GM12891 (cell line): ENCODE measurements at regions not wholly inside any gene's neighbourhood (a gene's known extent, or its start where the extent isn't known, plus 50 kb on each side); places are given as distances from the start of the nearest gene placed in this dataset.

Source experiments
- POLR2A ChIP-seq: IDR thresholded peaks from 2 replicates; pipeline ENCODE4 v1.6.1; 2011; ENCODE audit warnings: low read depth, low read length, control low read depth
- POLR2AphosphoS5 ChIP-seq: IDR thresholded peaks from 2 replicates; pipeline ENCODE4 v1.6.1; 2011; ENCODE audit warnings: low read depth, low read length, control low read depth
- TAF1 ChIP-seq: IDR thresholded peaks from 2 replicates; pipeline ENCODE4 v1.6.1; 2011; ENCODE audit warnings: low read depth, low read length, control low read depth

DNA sequence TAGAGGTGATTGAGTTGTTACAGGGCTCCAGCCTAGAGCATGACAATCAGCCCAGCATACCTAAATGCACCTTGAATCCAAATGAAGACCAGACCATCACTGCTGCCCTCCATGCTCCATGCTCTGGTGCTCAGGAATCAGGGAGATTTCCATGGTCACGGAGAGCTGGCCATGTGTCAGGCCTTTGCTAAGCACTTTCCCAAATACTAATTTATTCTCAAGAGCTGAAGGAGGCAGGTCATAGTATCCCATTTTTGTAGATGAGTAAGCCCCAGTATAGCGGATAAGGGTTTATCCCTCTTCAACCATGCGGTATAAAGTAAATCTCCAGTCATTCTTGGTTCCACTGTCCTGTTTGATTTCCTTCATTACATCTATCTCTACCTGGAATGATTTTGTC is 240.8 kb downstream of the TFAP2A start:
- TF ChIP-seq POLR2A: no peak
- TF ChIP-seq TAF1: no peak
- TF ChIP-seq POLR2AphosphoS5: no peak
